ENCODE measurements at regions not wholly inside any gene's neighbourhood (a gene's known extent, or its start where the extent isn't known, plus 50 kb on each side); places are given as distances from the start of the nearest gene placed in this dataset.
"Not testable (repeated sequence)": the region's sequence is repeated elsewhere in the genome, so short reads cannot be mapped to it uniquely, and the experiment has no call there.

DNA sequence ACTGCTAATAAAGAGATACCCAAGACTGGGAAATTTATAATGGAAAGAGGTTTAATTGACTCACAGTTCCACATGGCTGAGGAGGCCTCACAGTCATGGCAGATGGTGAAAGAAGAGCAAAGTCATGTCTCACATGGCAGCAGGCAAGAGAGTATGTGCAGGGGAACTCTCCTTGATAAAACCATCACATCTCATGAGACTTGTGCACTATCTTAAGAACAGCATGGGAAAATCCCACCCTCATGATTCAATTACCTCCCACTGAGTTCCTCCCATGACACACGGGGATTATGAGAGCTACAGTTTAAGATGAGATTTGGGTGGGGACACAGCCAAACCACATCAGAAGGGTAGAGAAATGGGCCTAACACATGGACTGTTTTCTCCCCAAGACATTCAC is 156.3 kb downstream of the CCDC71L start:
- TF ChIP-seq, protein P1, sequence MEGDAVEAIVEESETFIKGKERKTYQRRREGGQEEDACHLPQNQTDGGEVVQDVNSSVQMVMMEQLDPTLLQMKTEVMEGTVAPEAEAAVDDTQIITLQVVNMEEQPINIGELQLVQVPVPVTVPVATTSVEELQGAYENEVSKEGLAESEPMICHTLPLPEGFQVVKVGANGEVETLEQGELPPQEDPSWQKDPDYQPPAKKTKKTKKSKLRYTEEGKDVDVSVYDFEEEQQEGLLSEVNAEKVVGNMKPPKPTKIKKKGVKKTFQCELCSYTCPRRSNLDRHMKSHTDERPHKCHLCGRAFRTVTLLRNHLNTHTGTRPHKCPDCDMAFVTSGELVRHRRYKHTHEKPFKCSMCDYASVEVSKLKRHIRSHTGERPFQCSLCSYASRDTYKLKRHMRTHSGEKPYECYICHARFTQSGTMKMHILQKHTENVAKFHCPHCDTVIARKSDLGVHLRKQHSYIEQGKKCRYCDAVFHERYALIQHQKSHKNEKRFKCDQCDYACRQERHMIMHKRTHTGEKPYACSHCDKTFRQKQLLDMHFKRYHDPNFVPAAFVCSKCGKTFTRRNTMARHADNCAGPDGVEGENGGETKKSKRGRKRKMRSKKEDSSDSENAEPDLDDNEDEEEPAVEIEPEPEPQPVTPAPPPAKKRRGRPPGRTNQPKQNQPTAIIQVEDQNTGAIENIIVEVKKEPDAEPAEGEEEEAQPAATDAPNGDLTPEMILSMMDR (IDR thresholded peaks at IDR 0.05; ENCODE audit: insufficient read depth, low read depth, low read length, missing control alignments), result no peak
- H3K4me3 ChIP-seq (ENCODE audit: low read depth, low read length), result no peak overlapping the region
- DNase-seq (ENCODE audit: low read depth), result peak; percentile 32

DNA sequence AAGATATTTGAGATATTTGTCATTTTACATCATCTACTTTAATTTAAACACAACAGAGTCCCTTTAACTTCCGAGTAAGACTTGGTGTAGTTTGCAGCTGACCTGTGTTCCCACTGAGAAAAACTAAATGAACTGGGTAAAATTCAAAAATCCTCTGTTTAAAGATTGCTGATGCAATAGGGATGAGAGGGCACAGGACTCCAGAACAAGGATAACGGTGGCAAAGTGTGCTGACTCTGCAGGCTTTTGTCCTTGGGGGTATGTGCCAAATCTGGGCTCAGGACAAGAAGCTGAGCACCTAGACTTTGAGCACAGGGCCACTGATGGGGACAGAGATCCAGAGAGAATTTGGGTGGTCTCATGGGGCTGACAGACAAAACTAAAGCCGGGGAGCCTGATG is 156.8 kb downstream of the CCDC71L start:
- no peak overlapping the region for H3K4me3 ChIP-seq (ENCODE audit: low read depth, low read length)
- TF ChIP-seq, protein P1 (IDR thresholded peaks at IDR 0.05; ENCODE audit: insufficient read depth, low read depth, low read length, missing control alignments), result no peak
- no peak for DNase-seq (ENCODE audit: low read depth)

DNA sequence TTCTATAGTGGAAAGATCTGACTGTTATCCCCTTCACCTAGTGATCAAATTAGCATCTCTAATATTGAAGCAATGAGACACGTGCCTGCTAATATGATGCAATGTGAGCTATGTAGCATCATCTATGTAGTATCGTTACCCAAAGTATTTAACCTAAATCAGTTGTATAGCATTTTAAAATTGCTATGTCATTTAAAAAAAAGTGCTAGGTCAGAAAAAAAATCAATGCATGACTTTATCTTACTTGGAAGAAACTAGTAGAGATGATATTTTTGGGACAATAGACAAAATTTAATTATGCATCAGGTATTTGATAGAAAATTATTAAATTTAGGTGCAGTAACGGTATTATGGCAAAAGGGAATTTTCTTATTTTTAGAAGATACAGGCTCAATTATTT is 157.3 kb downstream of the CCDC71L start:
- TF ChIP-seq, protein P1 (IDR thresholded peaks at IDR 0.05; ENCODE audit: insufficient read depth, low read depth, low read length, missing control alignments), result no peak
- H3K4me3 ChIP-seq (ENCODE audit: low read depth, low read length), result no peak overlapping the region
- no peak for DNase-seq (ENCODE audit: low read depth)

DNA sequence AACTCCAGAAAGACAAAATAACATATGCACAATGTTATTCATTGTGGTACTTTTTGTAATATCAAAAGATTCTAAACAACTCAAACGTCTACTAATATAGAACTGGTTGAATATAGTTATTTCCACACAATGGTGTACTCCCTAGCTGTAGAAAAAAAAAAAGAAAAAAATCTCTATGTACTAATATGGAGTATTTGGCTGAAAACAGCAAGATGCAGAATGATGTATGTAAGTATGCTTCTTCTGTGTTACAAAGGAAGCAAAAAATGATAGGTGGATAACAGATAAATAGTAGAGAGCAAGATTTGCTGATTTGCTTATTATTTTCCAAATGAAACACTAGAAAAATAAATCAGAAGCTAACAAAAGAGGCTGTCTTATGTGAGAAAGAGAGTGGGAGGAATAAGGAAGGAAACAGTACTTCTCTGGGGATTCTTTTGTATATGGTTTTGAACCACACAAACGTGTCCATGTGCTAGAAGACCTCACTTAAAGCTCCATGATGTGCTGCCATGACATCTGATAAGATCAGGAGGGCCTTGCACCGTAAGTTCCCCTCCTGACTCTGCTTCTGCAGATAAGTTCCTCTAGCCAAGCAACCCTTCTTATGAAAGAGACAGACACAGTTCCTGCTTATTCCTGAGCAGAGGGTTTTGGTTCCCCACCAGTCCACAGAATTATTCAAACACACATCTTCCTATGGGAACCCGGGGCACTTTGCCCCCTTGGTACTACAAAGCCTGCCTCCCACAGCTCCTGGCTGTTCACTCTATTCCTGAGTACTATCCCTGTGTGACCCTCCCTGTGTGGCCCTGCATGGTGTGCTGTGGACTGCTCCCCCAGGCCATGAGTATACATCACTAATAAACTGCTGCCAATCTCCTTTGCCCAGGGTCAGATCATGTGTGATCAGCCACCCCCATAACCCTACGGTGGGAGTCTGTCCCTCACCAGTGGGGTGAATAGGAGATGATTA is 159.1 kb downstream of the CCDC71L start:
- H3K4me3 ChIP-seq (ENCODE audit: low read depth, low read length), result no peak overlapping the region
- TF ChIP-seq, protein P1 (IDR thresholded peaks at IDR 0.05; ENCODE audit: insufficient read depth, low read depth, low read length, missing control alignments), result no peak
- DNase-seq (ENCODE audit: low read depth), result no peak

DNA sequence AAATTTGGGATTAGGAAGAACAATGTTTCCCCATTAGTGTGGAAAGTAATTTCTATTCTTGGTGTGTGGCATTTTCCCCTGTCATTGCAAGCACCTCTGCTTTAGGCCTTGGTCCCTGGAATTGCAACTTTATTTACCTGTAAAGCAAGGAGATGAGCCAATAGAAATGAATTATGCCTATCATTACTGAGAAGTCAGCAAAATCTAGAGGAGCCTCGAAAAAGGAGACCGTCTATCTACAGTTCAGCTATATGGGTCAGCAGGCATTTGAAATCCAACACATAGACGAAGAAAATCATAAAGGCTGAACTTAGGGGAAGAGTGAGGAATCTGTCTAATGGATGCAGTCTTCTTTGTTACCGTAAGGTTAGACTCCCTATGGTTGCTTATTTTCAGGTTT is 161.1 kb downstream of the CCDC71L start:
- TF ChIP-seq, protein P1 (IDR thresholded peaks at IDR 0.05; ENCODE audit: insufficient read depth, low read depth, low read length, missing control alignments), result no peak
- DNase-seq (ENCODE audit: low read depth), result no peak
- H3K4me3 ChIP-seq (ENCODE audit: low read depth, low read length), result no peak overlapping the region

DNA sequence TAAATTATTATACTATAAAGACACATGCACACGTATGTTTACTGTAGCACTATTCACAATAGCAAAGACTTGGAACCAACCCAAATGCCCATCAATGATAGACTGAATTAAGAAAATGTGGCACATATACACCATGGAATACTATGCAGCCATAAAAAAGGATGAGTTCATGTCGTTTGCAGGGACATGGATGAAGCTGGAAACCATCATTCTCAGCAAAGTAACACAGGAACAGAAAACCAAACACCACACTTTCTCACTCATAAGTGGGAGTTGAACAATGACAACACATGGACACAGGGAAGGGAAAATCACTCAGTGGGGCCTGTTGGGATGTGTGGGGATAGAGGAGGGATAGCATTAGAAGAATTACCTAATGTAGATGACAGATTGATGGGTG is 163.0 kb downstream of the CCDC71L start:
- H3K4me3 ChIP-seq (ENCODE audit: low read depth, low read length); DNase-seq (ENCODE audit: low read depth): not testable (repeated sequence)

DNA sequence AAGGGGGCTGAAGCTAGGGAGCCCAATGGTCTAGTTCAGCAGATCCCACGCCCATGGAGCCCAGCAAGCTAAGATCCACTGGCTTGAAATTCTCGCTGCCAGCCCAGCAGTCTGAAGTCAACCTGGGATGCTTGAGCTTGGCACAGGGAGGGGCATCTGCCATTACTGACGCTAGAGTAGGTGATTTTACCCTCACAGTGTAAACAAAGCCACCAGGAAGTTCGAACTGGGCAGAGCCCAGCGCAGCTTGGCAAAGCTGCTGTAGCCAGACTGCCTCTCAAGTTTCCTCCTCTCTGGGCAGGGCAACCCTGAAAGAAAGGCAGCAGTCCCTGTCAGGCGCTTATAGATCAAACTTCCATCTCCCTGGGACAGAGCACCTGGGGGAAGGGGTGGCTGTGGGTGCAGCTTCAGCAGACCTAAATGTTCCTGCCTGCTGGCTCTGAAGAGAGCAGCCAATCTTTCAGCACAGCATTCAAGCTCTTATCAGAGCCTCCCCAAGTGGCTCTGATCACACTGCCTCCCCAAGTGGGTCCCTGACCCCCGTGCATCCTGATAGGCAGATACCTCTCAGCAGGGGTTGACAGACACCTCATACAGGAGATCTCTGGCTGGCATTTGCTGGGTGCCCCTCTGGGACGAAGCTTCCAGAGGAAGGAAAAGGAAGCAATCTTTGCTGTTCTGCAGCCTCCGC is 167.8 kb downstream of the CCDC71L start:
- no peak overlapping the region for H3K4me3 ChIP-seq (ENCODE audit: low read depth, low read length)
- no peak for DNase-seq (ENCODE audit: low read depth)
- TF ChIP-seq, protein P1 (IDR thresholded peaks at IDR 0.05; ENCODE audit: insufficient read depth, low read depth, low read length, missing control alignments), result no peak

All from GM12865 (cell line).